GM12892 (cell line): ENCODE measurements at regions not wholly inside any gene's neighbourhood (a gene's known extent, or its start where the extent isn't known, plus 50 kb on each side); places are given as distances from the start of the nearest gene placed in this dataset.

Experiments used
- POLR2A ChIP-seq: IDR thresholded peaks from 2 replicates; pipeline ENCODE4 v1.6.1; 2011; ENCODE audit warnings: low read depth, low read length, control low read depth
- POLR2AphosphoS5 ChIP-seq: IDR thresholded peaks from 2 replicates; pipeline ENCODE4 v1.6.1; 2011; ENCODE audit warnings: low read depth, low read length, control low read depth
- TAF1 ChIP-seq: IDR thresholded peaks from 2 replicates; pipeline ENCODE4 v1.6.1; 2011; ENCODE audit warnings: low read depth, mild to moderate bottlenecking, control low read depth, low read length, borderline replicate concordance

DNA sequence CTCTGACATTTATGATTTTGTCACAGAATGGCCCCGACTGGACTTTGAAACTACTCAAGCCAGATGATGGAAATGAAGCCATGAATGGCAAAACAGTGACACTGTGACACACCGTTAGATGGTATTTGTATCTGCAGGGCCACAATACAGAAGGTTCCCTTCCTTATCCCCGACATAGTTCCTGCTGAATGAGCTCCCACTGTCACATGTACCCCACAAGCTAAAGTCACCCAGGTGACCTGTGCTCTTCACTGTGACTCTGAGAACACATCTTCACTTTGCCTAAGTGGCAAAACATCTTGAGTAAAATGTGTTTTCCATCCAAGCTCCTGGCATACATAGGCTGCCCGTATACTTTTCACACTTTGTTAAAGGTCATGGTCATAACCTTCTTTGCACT lies 89.5 kb downstream of the LSM5 start:
- TF ChIP-seq TAF1 = no peak
- no peak for TF ChIP-seq POLR2AphosphoS5
- TF ChIP-seq POLR2A = no peak
